HEK293T (cell line): ENCODE measurements at regions not wholly inside any gene's neighbourhood (a gene's known extent, or its start where the extent isn't known, plus 50 kb on each side); places are given as distances from the start of the nearest gene placed in this dataset.

Experiments
- CTCF ChIA-PET: fragments of 350-600 bp; formaldehyde crosslinking; extraction: SDS; loops from one replicate; lab custom pipeline; 2021; ENCODE audit warnings: antibody characterized with exemption, inconsistent platforms; lab: Yijun Ruan, JAX
- POLR2A ChIA-PET: fragments of 350-600 bp; formaldehyde crosslinking; extraction: SDS; loops from one replicate; lab custom pipeline; 2020; ENCODE audit warnings: antibody characterized with exemption, inconsistent platforms; lab: Yijun Ruan, JAX
- DNase-seq: peaks from one replicate; pipeline ENCODE4 v3.0.0; 2012; ENCODE audit warnings: mixed read lengths; ENCODE audit errors: extremely low spot score
- ARNT ChIP-seq: fragments of 450-650 bp; IDR thresholded peaks from 2 replicates; pipeline ENCODE4 v1.6.1; 2017; ENCODE audit warnings: mild to moderate bottlenecking
- BHLHE40 ChIP-seq: fragments of 450-650 bp; IDR thresholded peaks from 2 replicates; pipeline ENCODE4 v1.6.1; 2016; ENCODE audit warnings: mild to moderate bottlenecking, moderate library complexity, borderline replicate concordance
- CTBP1 ChIP-seq: fragments of 450-650 bp; IDR thresholded peaks from 2 replicates; pipeline ENCODE4 v1.6.1; 2016; ENCODE audit warnings: borderline replicate concordance
- ELF4 ChIP-seq: fragments of 450-650 bp; IDR thresholded peaks from 2 replicates; pipeline ENCODE4 v1.6.1; 2017; ENCODE audit warnings: antibody characterized with exemption
- FOXA1 ChIP-seq: fragments of 450-650 bp; IDR thresholded peaks from 2 replicates; pipeline ENCODE4 v1.6.1; 2016; ENCODE audit warnings: mild to moderate bottlenecking
- FOXK2 ChIP-seq: fragments of 450-650 bp; IDR thresholded peaks from 2 replicates; pipeline ENCODE4 v1.6.1; 2016; ENCODE audit warnings: mild to moderate bottlenecking
- FOXM1 ChIP-seq: fragments of 450-650 bp; IDR thresholded peaks from 2 replicates; pipeline ENCODE4 v1.6.1; 2017; ENCODE audit warnings: mild to moderate bottlenecking, borderline replicate concordance
- HDGF ChIP-seq: fragments of 450-650 bp; IDR thresholded peaks from 2 replicates; pipeline ENCODE4 v1.6.1; 2017; ENCODE audit warnings: antibody characterized with exemption, borderline replicate concordance
- L3MBTL2 ChIP-seq: fragments of 450-650 bp; conservative IDR thresholded peaks from 2 replicates; pipeline ENCODE4 v1.6.1; 2016; ENCODE audit warnings: mild to moderate bottlenecking
- LEF1 ChIP-seq: fragments of 450-650 bp; IDR thresholded peaks from 2 replicates; pipeline ENCODE4 v1.6.1; 2017; ENCODE audit warnings: mild to moderate bottlenecking, borderline replicate concordance
- NFRKB ChIP-seq: fragments of 450-650 bp; IDR thresholded peaks from 2 replicates; pipeline ENCODE4 v1.6.1; 2016; ENCODE audit warnings: mild to moderate bottlenecking, moderate library complexity
- PKNOX1 ChIP-seq: fragments of 450-650 bp; IDR thresholded peaks from 2 replicates; pipeline ENCODE4 v1.6.1; 2016
- SP1 ChIP-seq: fragments of 450-650 bp; IDR thresholded peaks from 2 replicates; pipeline ENCODE4 v1.6.1; 2017
- SUZ12 ChIP-seq: fragments of 450-650 bp; IDR thresholded peaks from 2 replicates; pipeline ENCODE4 v1.6.1; 2016; ENCODE audit warnings: mild to moderate bottlenecking
- TARDBP ChIP-seq: fragments of 450-650 bp; IDR thresholded peaks from 2 replicates; pipeline ENCODE4 v1.6.1; 2016
- ZNF384 ChIP-seq: fragments of 450-650 bp; IDR thresholded peaks from 2 replicates; pipeline ENCODE4 v1.6.1; 2016

- CTCF ChIA-PET, result no interaction called here
- no peak for DNase-seq
- POLR2A ChIA-PET, result no interaction called here
- TF ChIP-seq FOXK2 (no peak), ELF4 (no peak), NFRKB (no peak), ARNT (no peak), LEF1 (no peak), ZNF384 (no peak), SUZ12 (no peak), TARDBP (no peak), SP1 (no peak), FOXM1 (no peak), FOXA1 (no peak), L3MBTL2 (no peak), BHLHE40 (no peak), PKNOX1 (no peak), HDGF (no peak), CTBP1 (no peak)
These were observed 84.0 kb upstream of the GRPR start for GRCh38 chrX:16039363-16039762.

GRCh38 chrX:16033331-16033730 is 90.0 kb upstream of the GRPR start:
- ChIA-PET CTCF (no interaction called here), POLR2A (no interaction called here)
- no peak for TF ChIP-seq ELF4
- no peak for TF ChIP-seq SUZ12
- no peak for TF ChIP-seq L3MBTL2
- no peak for TF ChIP-seq HDGF
- no peak for TF ChIP-seq LEF1
- DNase-seq, result no peak

GRCh38 chrX:16028576-16028975 is 94.8 kb upstream of the GRPR start:
- POLR2A ChIA-PET, result no interaction called here
- TF ChIP-seq ZNF384, result no peak
- no peak for TF ChIP-seq ELF4
- TF ChIP-seq L3MBTL2, result no peak
- no peak for DNase-seq
- CTCF ChIA-PET, result no interaction called here

GRCh38 chrX:16023790-16024734 is 99.3 kb upstream of the GRPR start:
- ChIA-PET CTCF (no interaction called here), POLR2A (no interaction called here)
- TF ChIP-seq FOXM1 (no peak), CTBP1 (no peak), LEF1 (no peak), SP1 (no peak), ELF4 (no peak), BHLHE40 (no peak), SUZ12 (no peak), HDGF (no peak), L3MBTL2 (no peak), FOXK2 (no peak), ZNF384 (no peak), TARDBP (no peak), ARNT (no peak), NFRKB (no peak), PKNOX1 (no peak), FOXA1 (no peak)
- no peak for DNase-seq

GRCh38 chrX:16022580-16023200 is 100.7 kb upstream of the GRPR start:
- DNase-seq, result no peak
- TF ChIP-seq NFRKB (no peak), TARDBP (no peak), FOXK2 (no peak), L3MBTL2 (no peak), SP1 (no peak), LEF1 (no peak), CTBP1 (no peak), ARNT (no peak), FOXM1 (no peak), ZNF384 (no peak), BHLHE40 (no peak), ELF4 (no peak), HDGF (no peak), SUZ12 (no peak), FOXA1 (no peak), PKNOX1 (no peak)
- CTCF ChIA-PET, result no interaction called here
- POLR2A ChIA-PET, result no interaction called here

- TF ChIP-seq FOXM1 (no peak), PKNOX1 (no peak), SP1 (no peak), SUZ12 (no peak), NFRKB (no peak), ELF4 (no peak), FOXA1 (no peak), LEF1 (no peak), TARDBP (no peak), HDGF (no peak), BHLHE40 (no peak)
- CTCF ChIA-PET, result no interaction called here
- POLR2A ChIA-PET, result no interaction called here
- no peak for DNase-seq
These were observed 105.1 kb upstream of the GRPR start for GRCh38 chrX:16018291-16018690.
